HG03103 (cell line): ENCODE measurements at regions not wholly inside any gene's neighbourhood (a gene's known extent, or its start where the extent isn't known, plus 50 kb on each side); places are given as distances from the start of the nearest gene placed in this dataset.
"Not testable (repeated sequence)": the region's sequence is repeated elsewhere in the genome, so short reads cannot be mapped to it uniquely, and the experiment has no call there.

ENCODE experiments used
- ATAC-seq: cut with Tn5 transposase; IDR thresholded peaks from one replicate; pipeline ENCODE4 v1.9.1; 2021; ENCODE audit warnings: low read depth; ENCODE audit not compliant: unreplicated experiment

GRCh38 chr14:101616202-101616601, 54.9 kb downstream of the DIO3 start:
- ATAC-seq, result no peak

- no peak for ATAC-seq
Observed at GRCh38 chr14:101619484-101619883, 58.2 kb downstream of the DIO3 start.

DNA sequence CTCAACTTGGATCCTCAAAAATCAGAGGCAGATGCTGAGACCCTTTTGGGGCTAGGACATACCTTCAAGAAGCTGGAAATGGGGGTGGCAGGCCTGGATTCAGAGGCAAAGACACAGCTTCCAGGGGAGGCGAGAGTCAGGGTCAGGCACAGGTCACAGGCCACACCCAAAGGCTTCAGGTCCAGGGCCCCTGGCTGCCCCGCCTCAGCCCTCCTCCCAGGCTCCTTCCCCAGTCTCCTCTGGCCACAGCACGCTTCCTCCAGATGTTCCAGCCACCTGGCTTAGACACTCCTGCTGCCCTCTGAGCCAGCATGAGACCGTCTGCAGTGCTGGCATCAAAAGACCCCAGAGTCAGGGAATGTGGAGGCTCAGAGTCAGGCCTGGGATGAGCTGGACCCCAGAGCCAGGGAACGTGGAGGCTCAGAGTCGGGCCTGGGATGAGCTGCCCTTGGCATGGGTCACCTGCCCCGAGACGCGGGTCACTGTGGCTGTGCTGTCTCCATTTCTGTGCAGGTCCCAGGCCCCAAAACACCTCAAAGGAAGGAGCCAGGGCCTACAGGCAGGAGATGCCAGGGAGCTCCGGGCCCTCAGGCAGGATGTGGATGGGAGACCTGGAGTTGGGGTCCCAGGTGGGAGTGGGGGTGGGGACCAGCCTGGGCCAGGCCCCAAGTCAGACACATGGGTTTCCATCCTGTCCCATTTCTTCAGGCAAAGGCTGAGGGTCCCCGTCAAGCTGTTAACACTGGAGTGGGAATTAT, 58.9 kb downstream of the DIO3 start:
- no peak for ATAC-seq

GRCh38 chr14:101620821-101621785, 59.8 kb downstream of the DIO3 start:
- no peak for ATAC-seq

GRCh38 chr14:101622251-101623076, 61.2 kb downstream of the DIO3 start:
- no peak for ATAC-seq

GRCh38 chr14:101623077-101623372, 61.7 kb downstream of the DIO3 start:
- ATAC-seq, result no peak

DNA sequence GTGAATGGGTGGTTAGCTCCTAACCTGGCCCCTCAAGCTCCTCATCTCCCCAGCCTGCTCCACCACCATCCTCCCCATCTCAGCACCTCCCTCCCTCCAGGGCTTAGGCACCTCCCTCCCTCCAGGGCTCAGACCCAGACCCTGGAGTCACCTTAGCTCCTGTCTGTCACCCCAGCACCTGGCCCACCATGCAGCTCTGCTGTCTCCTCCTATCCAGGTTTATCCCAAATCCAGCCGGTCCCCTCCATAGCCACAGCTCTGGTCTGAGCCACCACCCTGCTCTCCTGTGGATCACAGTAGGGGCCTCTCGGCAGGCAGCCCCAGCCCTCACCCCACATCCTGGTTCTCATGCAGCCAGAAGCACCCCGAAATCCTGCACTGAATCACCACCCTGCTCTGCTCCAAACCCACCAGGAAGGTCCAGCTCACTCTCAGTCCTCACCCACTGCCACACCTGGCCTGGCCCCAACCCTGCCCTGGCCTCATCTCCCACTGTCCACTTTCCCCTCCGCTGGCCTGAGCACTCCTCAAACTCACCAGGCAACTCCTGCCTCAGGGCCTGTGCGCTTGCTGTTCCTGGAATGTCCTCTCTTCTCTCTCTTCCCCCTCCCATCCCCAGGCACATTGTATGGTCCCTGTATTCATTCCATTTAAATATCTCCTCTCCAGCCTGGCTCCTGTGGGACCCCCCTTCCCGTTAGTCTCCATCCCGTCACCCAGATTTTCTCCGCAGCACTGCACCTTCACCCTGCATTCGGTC, 62.6 kb downstream of the DIO3 start:
- ATAC-seq, result no peak

GRCh38 chr14:101624536-101624935, 63.2 kb downstream of the DIO3 start:
- ATAC-seq, result no peak

DNA sequence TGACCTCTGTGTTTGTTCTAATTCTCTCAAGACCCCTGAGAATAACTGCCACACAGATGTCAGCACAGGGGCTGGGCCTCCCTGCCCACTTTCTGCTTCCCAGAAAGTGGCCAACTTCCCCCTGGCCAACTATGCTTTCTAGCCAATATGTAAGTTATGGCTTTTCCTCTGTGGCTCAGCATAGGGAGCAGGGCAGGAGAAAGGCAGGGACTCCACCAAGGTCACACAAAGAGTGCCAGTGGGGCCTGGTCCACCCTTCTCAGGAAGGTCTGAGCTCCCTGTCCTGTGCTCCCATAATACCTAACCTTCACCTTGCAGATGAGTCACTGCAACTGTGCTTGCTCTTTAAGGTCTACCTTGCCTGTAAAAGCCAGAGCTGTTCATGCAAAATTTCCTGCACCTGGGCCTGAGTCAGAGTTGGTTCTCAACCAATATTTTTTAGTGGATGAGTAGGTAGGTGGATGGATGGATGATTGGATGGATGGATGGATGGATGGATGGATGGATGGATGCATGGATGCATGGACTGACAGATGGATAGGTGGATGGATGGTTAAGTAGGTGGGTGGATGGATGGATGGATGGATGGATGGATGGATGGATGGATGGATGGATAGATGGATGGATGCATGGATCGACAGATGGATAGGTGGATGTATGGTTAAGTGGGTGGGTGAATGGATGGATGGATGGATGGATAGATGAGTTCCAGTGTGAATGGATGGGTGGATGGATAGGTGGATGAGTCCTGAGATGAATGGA, 64.2 kb downstream of the DIO3 start:
- no peak for ATAC-seq

- ATAC-seq, result no peak
Observed at GRCh38 chr14:101626331-101626730, 65.0 kb downstream of the DIO3 start.

GRCh38 chr14:101627915-101628262, 66.6 kb downstream of the DIO3 start:
- no peak for ATAC-seq

GRCh38 chr14:101628471-101628966, 67.2 kb downstream of the DIO3 start:
- ATAC-seq, result peak; percentile 82

GRCh38 chr14:101628975-101629374, 67.7 kb downstream of the DIO3 start:
- no peak for ATAC-seq

DNA sequence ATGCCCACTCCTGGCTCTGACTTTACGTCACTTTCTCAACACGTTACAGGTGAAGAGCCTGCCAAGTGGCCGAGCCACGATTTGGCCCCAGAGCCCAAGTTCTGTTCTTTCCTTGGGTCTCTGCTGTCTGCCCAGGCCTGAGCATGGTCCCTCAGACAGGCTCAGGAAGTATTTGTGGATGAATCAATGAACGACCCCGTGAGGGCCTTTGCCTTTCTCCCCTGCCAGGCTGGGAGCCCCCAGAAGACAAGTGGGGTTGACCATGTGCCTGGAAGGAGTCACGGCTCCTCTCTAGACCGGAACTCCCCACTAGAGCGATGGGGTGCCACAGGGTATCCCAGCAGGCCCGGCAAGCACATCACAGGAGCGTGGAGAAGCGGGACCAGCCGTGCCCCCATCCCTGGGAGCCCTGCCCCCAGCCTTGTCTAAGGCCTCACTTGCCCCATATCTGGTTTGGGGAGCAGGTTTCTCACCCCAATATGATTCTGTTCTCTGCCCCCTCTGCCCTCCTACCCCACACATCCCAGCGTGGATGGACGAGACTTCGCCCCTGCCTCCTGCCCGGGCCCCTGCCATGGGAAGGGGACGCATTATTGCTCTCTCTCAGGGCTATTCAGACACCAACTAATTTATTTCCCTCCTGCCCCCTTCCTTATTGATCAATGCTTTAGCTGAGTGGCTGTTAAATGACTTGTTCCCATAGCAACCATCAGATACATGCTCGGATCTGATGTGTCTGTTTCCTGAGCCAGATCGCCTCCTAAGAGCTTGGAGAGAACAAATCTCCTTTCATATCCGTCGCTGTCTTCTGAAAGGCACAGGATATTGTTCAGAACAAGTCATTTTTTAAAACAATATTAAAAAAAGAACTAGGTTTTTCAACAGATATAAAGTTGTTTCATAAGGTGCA, 69.0 kb downstream of the DIO3 start:
- ATAC-seq, result no peak

- no peak for ATAC-seq
Observed at GRCh38 chr14:101631199-101631598, 69.9 kb downstream of the DIO3 start.

DNA sequence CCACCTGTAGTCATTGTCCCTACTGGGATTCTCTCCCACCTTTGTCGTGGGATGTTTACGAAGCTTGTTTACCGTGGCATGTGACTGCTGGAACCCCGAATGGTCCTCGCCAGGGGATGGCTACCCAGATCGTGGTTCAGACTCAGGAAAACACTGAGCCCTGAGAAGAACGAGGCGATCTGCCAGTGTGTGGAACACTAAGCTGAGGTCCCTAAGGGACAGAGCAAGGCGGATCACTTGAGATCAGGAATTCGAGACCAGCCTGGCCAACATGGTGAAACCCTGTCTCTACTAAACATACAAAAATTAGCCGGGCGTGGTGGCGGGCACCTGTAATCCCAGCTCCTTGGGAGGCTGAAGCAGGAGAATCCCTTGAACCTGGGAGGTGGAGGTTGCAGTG, 70.7 kb downstream of the DIO3 start:
- ATAC-seq, result not testable (repeated sequence)

DNA sequence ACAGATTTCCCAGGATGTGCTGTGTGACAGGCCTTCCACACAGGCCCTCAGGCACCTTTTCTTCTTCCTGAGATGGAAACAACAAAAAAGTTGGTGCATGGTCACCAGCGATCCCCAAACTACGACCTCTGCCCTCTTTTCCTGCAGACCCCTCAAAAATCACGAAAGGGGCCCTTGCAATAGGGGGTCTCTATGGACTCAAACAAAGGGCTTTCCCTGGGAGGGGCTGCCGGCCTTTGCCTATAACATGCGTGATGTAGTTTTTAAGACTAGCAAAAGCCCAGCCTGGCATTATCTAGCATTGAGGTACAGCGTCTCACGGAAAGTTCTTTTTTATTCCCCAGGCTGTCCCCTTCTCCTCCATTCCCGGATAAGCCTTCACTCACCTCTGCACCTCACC, 71.2 kb downstream of the DIO3 start:
- no peak for ATAC-seq

DNA sequence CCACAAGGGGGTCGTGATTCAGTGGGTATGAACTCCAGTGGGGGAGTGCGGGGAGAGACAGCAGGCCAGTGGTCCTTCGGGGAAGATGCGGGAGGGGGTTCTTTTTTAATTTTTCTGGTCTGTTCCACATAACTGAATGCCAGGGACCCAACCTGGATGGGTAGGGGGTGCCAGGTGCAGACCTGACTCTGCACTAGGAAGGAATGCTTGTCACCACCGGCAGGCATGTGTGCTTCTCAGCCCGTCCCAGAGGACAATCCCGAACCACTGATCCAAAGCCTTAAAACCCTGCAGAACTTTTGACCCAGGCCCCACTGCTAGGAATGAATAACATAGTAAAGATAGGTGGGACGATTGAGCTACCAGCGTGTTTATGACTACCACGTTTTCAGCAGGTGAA, 72.0 kb downstream of the DIO3 start:
- ATAC-seq, result no peak
